MM.1S (cell line): ENCODE measurements at regions not wholly inside any gene's neighbourhood (a gene's known extent, or its start where the extent isn't known, plus 50 kb on each side); places are given as distances from the start of the nearest gene placed in this dataset.

Experiments used
- CTCF ChIP-seq: fragments of 300-600 bp; sonication (generic); IDR thresholded peaks from 2 replicates; pipeline ENCODE4 v1.5.1; 2016; ENCODE audit warnings: antibody characterized with exemption, low read length, mixed read lengths
- EZH2 ChIP-seq: fragments of 300-600 bp; sonication (generic); optimal IDR thresholded peaks from 2 replicates; pipeline ENCODE3; 2017; ENCODE audit warnings: low read depth, mild to moderate bottlenecking, antibody characterized with exemption, low read length, mixed read lengths
- EZH2phosphoT487 ChIP-seq: fragments of 300-600 bp; sonication (generic); IDR thresholded peaks from 2 replicates; pipeline ENCODE4 v1.6.1; 2018; ENCODE audit warnings: antibody characterized with exemption, low read length

- TF ChIP-seq CTCF (no peak), EZH2phosphoT487 (no peak), EZH2 (no peak)
Observed at GRCh38 chr1:13878021-13878420, 178.0 kb downstream of the PRDM2 start.
